GM12892 (cell line): ENCODE measurements at regions not wholly inside any gene's neighbourhood (a gene's known extent, or its start where the extent isn't known, plus 50 kb on each side); places are given as distances from the start of the nearest gene placed in this dataset.

Source experiments
- DNase-seq: peaks from one replicate; pipeline ENCODE4 v3.0.0; 2011; ENCODE audit not compliant: insufficient read length
- FAIRE-seq: peaks from 2 replicates; lab custom pipeline; 2011; peaks lifted over from hg19 to GRCh38; lab: Jason Lieb, UNC
- POLR2A ChIP-seq: IDR thresholded peaks from 2 replicates; pipeline ENCODE4 v1.6.1; 2011; ENCODE audit warnings: low read depth, low read length, control low read depth
- POLR2AphosphoS5 ChIP-seq: IDR thresholded peaks from 2 replicates; pipeline ENCODE4 v1.6.1; 2011; ENCODE audit warnings: low read depth, low read length, control low read depth
- TAF1 ChIP-seq: IDR thresholded peaks from 2 replicates; pipeline ENCODE4 v1.6.1; 2011; ENCODE audit warnings: low read depth, mild to moderate bottlenecking, control low read depth, low read length, borderline replicate concordance

GRCh38 chr1:195568389-195568788, 1039.9 kb downstream of the KCNT2 start:
- no peak for DNase-seq
- FAIRE-seq = no peak
- TF ChIP-seq TAF1 (no peak), POLR2A (no peak), POLR2AphosphoS5 (no peak)

- no peak for TF ChIP-seq TAF1
- no peak for TF ChIP-seq POLR2AphosphoS5
- TF ChIP-seq POLR2A = no peak
These were observed 1046.2 kb downstream of the KCNT2 start for GRCh38 chr1:195562074-195562473.

GRCh38 chr1:195550071-195550862, 1058.0 kb downstream of the KCNT2 start:
- FAIRE-seq (no peak), DNase-seq (no peak)
- TF ChIP-seq POLR2A (no peak), POLR2AphosphoS5 (no peak), TAF1 (no peak)

More at GRCh38 chr1:195562074-195562473, 1046.2 kb downstream of the KCNT2 start:
- FAIRE-seq (no peak), DNase-seq (no peak)

- no peak for DNase-seq
- no peak for FAIRE-seq
- TF ChIP-seq POLR2A = no peak
- no peak for TF ChIP-seq TAF1
- no peak for TF ChIP-seq POLR2AphosphoS5
These were observed 1077.3 kb downstream of the KCNT2 start for GRCh38 chr1:195530961-195531360.

GRCh38 chr1:195529881-195530280, 1078.4 kb downstream of the KCNT2 start:
- TF ChIP-seq POLR2A (no peak), TAF1 (no peak)
- no peak for FAIRE-seq

GRCh38 chr1:195520757-195521156, 1087.5 kb downstream of the KCNT2 start:
- TF ChIP-seq TAF1 (no peak), POLR2AphosphoS5 (no peak), POLR2A (no peak)
- FAIRE-seq = no peak

More at GRCh38 chr1:195529881-195530280, 1078.4 kb downstream of the KCNT2 start:
- no peak for DNase-seq

GRCh38 chr1:195516036-195516435, 1092.2 kb downstream of the KCNT2 start:
- no peak for DNase-seq
- FAIRE-seq = no peak
- TF ChIP-seq TAF1 (no peak), POLR2AphosphoS5 (no peak), POLR2A (no peak)

More at GRCh38 chr1:195520757-195521156, 1087.5 kb downstream of the KCNT2 start:
- DNase-seq = no peak

GRCh38 chr1:195511501-195511900, 1096.7 kb downstream of the KCNT2 start:
- FAIRE-seq = no peak
- no peak for TF ChIP-seq POLR2AphosphoS5
- no peak for TF ChIP-seq TAF1
- no peak for TF ChIP-seq POLR2A
- DNase-seq = no peak

- FAIRE-seq (no peak), DNase-seq (no peak)
- TF ChIP-seq TAF1 (no peak), POLR2AphosphoS5 (no peak), POLR2A (no peak)
These were observed 1107.1 kb downstream of the KCNT2 start for GRCh38 chr1:195501118-195501517.

- no peak for FAIRE-seq
- TF ChIP-seq TAF1 (no peak), POLR2A (no peak), POLR2AphosphoS5 (no peak)
- DNase-seq = no peak
These were observed 1112.3 kb downstream of the KCNT2 start for GRCh38 chr1:195495720-195496635.

- FAIRE-seq = no peak
- TF ChIP-seq TAF1 = no peak
- no peak for TF ChIP-seq POLR2A
- TF ChIP-seq POLR2AphosphoS5 = no peak
- no peak for DNase-seq
These were observed 1126.1 kb downstream of the KCNT2 start for GRCh38 chr1:195482137-195482536.
